ENCODE measurements at regions not wholly inside any gene's neighbourhood (a gene's known extent, or its start where the extent isn't known, plus 50 kb on each side); places are given as distances from the start of the nearest gene placed in this dataset.

DNA sequence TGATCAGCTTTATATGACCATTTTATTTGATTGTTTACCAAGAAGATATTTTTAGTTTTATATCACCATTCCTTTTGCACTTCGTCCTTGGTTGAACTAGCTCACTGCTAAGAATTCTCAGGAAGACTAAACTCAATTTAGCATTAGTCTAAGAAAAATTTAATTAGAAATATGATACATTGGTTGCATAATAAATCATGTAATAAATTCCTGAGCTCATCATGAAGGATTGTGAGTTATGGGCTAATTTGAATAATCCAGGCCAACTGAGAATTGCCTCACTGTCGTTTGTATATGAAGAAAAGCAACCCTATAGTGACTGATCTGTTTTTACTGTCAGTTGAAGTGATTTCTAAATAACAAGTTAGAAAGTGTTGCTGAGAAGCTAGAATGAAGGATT is 725.5 kb downstream of the DNAJB9 start:
- TF ChIP-seq, protein P1, sequence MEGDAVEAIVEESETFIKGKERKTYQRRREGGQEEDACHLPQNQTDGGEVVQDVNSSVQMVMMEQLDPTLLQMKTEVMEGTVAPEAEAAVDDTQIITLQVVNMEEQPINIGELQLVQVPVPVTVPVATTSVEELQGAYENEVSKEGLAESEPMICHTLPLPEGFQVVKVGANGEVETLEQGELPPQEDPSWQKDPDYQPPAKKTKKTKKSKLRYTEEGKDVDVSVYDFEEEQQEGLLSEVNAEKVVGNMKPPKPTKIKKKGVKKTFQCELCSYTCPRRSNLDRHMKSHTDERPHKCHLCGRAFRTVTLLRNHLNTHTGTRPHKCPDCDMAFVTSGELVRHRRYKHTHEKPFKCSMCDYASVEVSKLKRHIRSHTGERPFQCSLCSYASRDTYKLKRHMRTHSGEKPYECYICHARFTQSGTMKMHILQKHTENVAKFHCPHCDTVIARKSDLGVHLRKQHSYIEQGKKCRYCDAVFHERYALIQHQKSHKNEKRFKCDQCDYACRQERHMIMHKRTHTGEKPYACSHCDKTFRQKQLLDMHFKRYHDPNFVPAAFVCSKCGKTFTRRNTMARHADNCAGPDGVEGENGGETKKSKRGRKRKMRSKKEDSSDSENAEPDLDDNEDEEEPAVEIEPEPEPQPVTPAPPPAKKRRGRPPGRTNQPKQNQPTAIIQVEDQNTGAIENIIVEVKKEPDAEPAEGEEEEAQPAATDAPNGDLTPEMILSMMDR (IDR thresholded peaks at IDR 0.05), result no peak
- TF ChIP-seq POLR2A (IDR thresholded peaks at IDR 0.05), result no peak

All from body of pancreas (tissue), 4 donors.